GM12875 (cell line): ENCODE measurements at regions not wholly inside any gene's neighbourhood (a gene's known extent, or its start where the extent isn't known, plus 50 kb on each side); places are given as distances from the start of the nearest gene placed in this dataset.

ENCODE experiments used
- H3K4me3 ChIP-seq: one replicate; pipeline ENCODE4 v1.5.1; 2011; ENCODE audit warnings: low read depth, low read length, control low read depth
- TF ChIP-seq, protein P1 (sequence below): IDR thresholded peaks from 2 replicates; pipeline ENCODE4 v1.5.1; 2011; ENCODE audit warnings: low read depth, mild to moderate bottlenecking, control low read depth, inconsistent platforms, low read length, moderate library complexity, borderline replicate concordance; ENCODE audit not compliant: insufficient read depth

DNA sequence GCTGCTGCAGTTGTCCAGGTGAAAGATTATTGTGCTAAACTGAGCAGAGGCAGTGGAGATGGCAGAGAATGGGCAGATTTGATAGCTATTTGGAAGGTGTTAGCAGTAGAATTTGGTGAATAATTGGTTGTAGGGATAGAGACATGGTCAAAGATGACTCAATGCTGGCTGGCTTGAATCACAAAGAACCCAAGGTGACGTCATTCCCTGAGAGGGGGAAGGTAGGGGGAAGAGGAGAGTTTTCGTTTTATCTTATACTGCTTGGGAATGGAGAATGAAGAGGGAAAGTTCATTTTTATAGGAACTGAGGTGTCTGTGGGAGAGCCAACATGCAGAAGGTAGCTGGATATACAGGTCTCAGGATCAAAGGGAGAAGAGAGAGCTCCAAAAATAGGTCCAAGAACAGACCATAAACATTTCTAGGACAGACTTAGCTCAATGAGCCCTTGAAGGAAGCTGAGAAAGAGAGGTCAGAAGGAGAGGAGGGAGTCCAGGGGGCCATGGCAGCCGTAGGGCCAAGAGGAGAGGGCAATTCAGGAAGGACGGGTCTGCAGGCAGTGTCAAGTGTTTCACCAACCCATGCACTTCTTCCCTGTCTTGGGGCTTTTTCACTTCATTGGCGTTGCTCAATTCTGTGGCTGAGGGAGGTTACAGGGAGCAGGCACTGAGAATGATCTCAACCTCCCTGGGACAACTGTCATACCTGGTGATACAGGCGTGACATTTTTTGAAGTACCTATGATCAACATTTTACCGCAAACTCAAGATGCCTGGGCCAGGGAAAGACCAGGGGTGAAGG is 281.3 kb downstream of the TDRD15 start:
- H3K4me3 ChIP-seq: no peak overlapping the region
- TF ChIP-seq, protein P1, sequence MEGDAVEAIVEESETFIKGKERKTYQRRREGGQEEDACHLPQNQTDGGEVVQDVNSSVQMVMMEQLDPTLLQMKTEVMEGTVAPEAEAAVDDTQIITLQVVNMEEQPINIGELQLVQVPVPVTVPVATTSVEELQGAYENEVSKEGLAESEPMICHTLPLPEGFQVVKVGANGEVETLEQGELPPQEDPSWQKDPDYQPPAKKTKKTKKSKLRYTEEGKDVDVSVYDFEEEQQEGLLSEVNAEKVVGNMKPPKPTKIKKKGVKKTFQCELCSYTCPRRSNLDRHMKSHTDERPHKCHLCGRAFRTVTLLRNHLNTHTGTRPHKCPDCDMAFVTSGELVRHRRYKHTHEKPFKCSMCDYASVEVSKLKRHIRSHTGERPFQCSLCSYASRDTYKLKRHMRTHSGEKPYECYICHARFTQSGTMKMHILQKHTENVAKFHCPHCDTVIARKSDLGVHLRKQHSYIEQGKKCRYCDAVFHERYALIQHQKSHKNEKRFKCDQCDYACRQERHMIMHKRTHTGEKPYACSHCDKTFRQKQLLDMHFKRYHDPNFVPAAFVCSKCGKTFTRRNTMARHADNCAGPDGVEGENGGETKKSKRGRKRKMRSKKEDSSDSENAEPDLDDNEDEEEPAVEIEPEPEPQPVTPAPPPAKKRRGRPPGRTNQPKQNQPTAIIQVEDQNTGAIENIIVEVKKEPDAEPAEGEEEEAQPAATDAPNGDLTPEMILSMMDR: no peak

- TF ChIP-seq, protein P1: no peak
- no peak overlapping the region for H3K4me3 ChIP-seq
Observed at GRCh38 chr2:21406386-21406785, 282.6 kb downstream of the TDRD15 start.

DNA sequence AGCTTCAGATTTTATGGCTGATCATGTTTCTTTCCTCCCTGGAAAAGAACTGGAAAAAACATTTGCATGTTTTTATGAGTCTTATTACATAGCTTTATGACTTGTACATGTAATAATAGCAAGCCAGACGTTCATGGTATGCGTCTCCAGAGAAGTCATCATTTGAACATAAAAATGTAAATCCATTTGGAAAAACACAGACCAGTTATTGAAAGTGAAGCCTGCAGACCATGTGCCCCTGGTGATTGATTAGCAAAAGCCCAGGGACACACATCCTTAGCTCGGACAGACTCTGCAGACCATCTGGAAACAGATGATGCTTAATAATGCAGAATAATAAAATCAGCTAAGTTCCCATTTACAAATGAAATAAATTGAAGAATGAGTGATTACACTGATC is 283.1 kb downstream of the TDRD15 start:
- TF ChIP-seq, protein P1: no peak

DNA sequence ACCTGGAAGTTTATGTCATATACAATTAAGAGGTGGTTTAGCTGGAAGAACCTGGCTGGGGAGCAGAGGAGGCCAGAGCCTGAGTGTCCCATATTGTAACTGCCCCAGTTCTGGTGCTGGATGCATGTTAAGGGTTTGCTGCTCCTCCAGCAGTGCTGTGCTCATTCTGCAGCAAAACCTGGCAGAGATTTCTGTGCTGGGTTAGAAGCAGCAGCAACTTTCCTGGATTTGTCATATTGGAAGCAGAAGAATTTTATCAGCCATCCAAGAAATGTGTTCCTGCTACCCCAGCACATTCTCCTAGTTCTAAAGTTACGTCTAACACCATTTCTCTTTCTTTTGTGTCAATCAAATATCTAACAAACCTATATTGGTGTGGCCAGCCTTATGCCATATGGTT is 284.1 kb downstream of the TDRD15 start:
- no peak overlapping the region for H3K4me3 ChIP-seq
- TF ChIP-seq, protein P1: no peak

More for the DNA sequence above, 283.1 kb downstream of the TDRD15 start:
- no peak overlapping the region for H3K4me3 ChIP-seq

- TF ChIP-seq, protein P1: no peak
- no peak overlapping the region for H3K4me3 ChIP-seq
Observed at GRCh38 chr2:21411741-21412140, 288.0 kb downstream of the TDRD15 start.

- H3K4me3 ChIP-seq: no peak overlapping the region
- TF ChIP-seq, protein P1: no peak
Observed at GRCh38 chr2:21412944-21413443, 289.2 kb downstream of the TDRD15 start.

- TF ChIP-seq, protein P1: peak; percentile 10; the same call in 1 of the 2 replicates
- no peak overlapping the region for H3K4me3 ChIP-seq
Observed at GRCh38 chr2:21415234-21415633, 291.5 kb downstream of the TDRD15 start.
